ENCODE measurements at regions not wholly inside any gene's neighbourhood (a gene's known extent, or its start where the extent isn't known, plus 50 kb on each side); places are given as distances from the start of the nearest gene placed in this dataset.

- ChIA-PET POLR2A (no interaction called here), CTCF (ENCODE audit: unreplicated experiment) (no interaction called here)
- H3K79me2 ChIP-seq (ENCODE audit: insufficient read depth, low read depth, low read length) = no peaks in the 10 kb centered on the region
- no peak overlapping the region for H3K4me2 ChIP-seq (ENCODE audit: low read length)
- no peak overlapping the region for H3K27ac ChIP-seq (ENCODE audit: low read depth, low read length, poor library complexity, severe bottlenecking)
- no peaks in the 10 kb centered on the region for H3K9me2 ChIP-seq (ENCODE audit: insufficient read depth, low read length)
- TF ChIP-seq EZH2phosphoT487 (IDR thresholded peaks at IDR 0.05; ENCODE audit: borderline replicate concordance, low read depth, low read length) (no peak), CTCF (conservative IDR thresholded peaks at IDR 0.05; ENCODE audit: low read length) (no peak)
- no peak overlapping the region for H3K4me3 ChIP-seq (ENCODE audit: low read depth, low read length, poor library complexity, severe bottlenecking)
- DNase-seq (ENCODE audit: low spot score) = no peak
- no peaks in the 10 kb centered on the region for H3K36me3 ChIP-seq (ENCODE audit: insufficient read depth, low read length)
- no peaks in the 10 kb centered on the region for H3K4me1 ChIP-seq (ENCODE audit: insufficient read depth, low read length, poor library complexity, severe bottlenecking)
- no peak overlapping the region for H2AFZ ChIP-seq (ENCODE audit: low read length)
- H4K20me1 ChIP-seq (ENCODE audit: insufficient read depth, low read length) = no peaks in the 10 kb centered on the region
- H3K9me3 ChIP-seq (ENCODE audit: low read length) = no peaks in the 10 kb centered on the region
- BruUV-seq (replicated peaks) = no TSS peak
- intact Hi-C loops (cut with micrococcal nuclease; ENCODE audit: unreplicated experiment) = no loop called here
Observed at GRCh38 chr18:65346086-65346485, 404.7 kb upstream of the CDH7 start.

- Histone ChIP-seq H3K9me2 (ENCODE audit: insufficient read depth, low read length) (no peaks in the 10 kb centered on the region), H2AFZ (ENCODE audit: low read length) (no peak overlapping the region), H3K79me2 (ENCODE audit: insufficient read depth, low read depth, low read length) (no peaks in the 10 kb centered on the region), H3K27ac (ENCODE audit: low read depth, low read length, poor library complexity, severe bottlenecking) (no peak overlapping the region), H3K36me3 (ENCODE audit: insufficient read depth, low read length) (no peaks in the 10 kb centered on the region), H3K9me3 (ENCODE audit: low read length) (no peaks in the 10 kb centered on the region), H3K4me1 (ENCODE audit: insufficient read depth, low read length, poor library complexity, severe bottlenecking) (no peaks in the 10 kb centered on the region), H3K4me2 (ENCODE audit: low read length) (no peak overlapping the region), H3K4me3 (ENCODE audit: low read depth, low read length, poor library complexity, severe bottlenecking) (no peak overlapping the region), H4K20me1 (ENCODE audit: insufficient read depth, low read length) (no peaks in the 10 kb centered on the region)
- ChIA-PET POLR2A (no interaction called here), CTCF (ENCODE audit: unreplicated experiment) (no interaction called here)
- no TSS peak for BruUV-seq (replicated peaks)
- TF ChIP-seq CTCF (conservative IDR thresholded peaks at IDR 0.05; ENCODE audit: low read length) = no peak
- TF ChIP-seq EZH2phosphoT487 (IDR thresholded peaks at IDR 0.05; ENCODE audit: borderline replicate concordance, low read depth, low read length) = no peak
- no peak for DNase-seq (ENCODE audit: low spot score)
- intact Hi-C loops (cut with micrococcal nuclease; ENCODE audit: unreplicated experiment) = no loop called here
Observed at GRCh38 chr18:65343571-65343970, 407.2 kb upstream of the CDH7 start.

- H3K36me3 ChIP-seq (ENCODE audit: insufficient read depth, low read length) = no peaks in the 10 kb centered on the region
- no peaks in the 10 kb centered on the region for H3K79me2 ChIP-seq (ENCODE audit: insufficient read depth, low read depth, low read length)
- H3K9me2 ChIP-seq (ENCODE audit: insufficient read depth, low read length) = no peaks in the 10 kb centered on the region
- no peaks in the 10 kb centered on the region for H3K9me3 ChIP-seq (ENCODE audit: low read length)
- POLR2A ChIA-PET = interaction anchor here (0.6 kb wide), 1 partner anchor 12 kb away, joined by 3 read pairs; no protein-coding TSS in a partner anchor
- no peaks in the 10 kb centered on the region for H3K4me1 ChIP-seq (ENCODE audit: insufficient read depth, low read length, poor library complexity, severe bottlenecking)
- no peak for DNase-seq (ENCODE audit: low spot score)
- H2AFZ ChIP-seq (ENCODE audit: low read length) = no peak overlapping the region
- no peak overlapping the region for H3K4me3 ChIP-seq (ENCODE audit: low read depth, low read length, poor library complexity, severe bottlenecking)
- no peaks in the 10 kb centered on the region for H4K20me1 ChIP-seq (ENCODE audit: insufficient read depth, low read length)
- CTCF ChIA-PET (ENCODE audit: unreplicated experiment) = no interaction called here
- H3K27ac ChIP-seq (ENCODE audit: low read depth, low read length, poor library complexity, severe bottlenecking) = no peak overlapping the region
- no peak for TF ChIP-seq CTCF (conservative IDR thresholded peaks at IDR 0.05; ENCODE audit: low read length)
- TF ChIP-seq EZH2phosphoT487 (IDR thresholded peaks at IDR 0.05; ENCODE audit: borderline replicate concordance, low read depth, low read length) = no peak
- no TSS peak for BruUV-seq (replicated peaks)
- no peak overlapping the region for H3K4me2 ChIP-seq (ENCODE audit: low read length)
- intact Hi-C loops (cut with micrococcal nuclease; ENCODE audit: unreplicated experiment) = no loop called here
Observed at GRCh38 chr18:65336411-65336810, 414.4 kb upstream of the CDH7 start.
